ENCODE measurements at regions not wholly inside any gene's neighbourhood (a gene's known extent, or its start where the extent isn't known, plus 50 kb on each side); places are given as distances from the start of the nearest gene placed in this dataset.

DNA sequence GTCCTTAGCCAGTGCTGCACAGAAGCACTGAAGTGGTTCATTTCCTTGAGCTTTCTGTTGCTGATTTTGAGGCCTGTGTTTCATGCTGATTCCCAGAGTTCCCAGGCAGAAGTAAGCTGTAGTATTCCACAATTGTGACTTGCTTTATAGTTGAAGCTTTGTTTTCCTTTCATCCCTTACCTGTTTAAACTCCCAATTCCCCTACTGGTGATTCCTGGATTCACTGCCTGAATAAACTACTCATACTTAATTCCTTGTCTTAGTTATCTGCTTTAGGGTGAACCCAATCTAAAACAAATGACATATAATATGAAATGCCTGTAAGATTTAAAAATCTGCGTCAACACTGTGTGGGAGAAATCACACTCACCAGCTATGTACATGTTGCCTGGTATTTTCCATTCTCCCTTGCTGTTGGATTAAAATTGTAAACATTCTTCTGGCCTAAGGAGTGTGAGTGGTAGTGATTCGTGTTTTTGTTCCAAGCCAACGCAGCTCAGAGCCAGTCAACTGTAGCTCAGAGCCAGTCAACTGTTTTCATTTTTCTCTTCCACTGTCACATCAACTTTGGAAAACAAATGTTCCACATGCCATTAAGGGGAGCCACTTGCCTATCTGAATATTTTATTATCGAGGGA, 879.4 kb downstream of the MRPL39 start:
- no peak for DNase-seq (ENCODE audit: low read depth)

GRCh38 chr21:24716281-24716918, 890.9 kb downstream of the MRPL39 start:
- DNase-seq (ENCODE audit: low read depth), result no peak

GRCh38 chr21:24714646-24715200, 892.6 kb downstream of the MRPL39 start:
- DNase-seq (ENCODE audit: low read depth), result no peak

DNA sequence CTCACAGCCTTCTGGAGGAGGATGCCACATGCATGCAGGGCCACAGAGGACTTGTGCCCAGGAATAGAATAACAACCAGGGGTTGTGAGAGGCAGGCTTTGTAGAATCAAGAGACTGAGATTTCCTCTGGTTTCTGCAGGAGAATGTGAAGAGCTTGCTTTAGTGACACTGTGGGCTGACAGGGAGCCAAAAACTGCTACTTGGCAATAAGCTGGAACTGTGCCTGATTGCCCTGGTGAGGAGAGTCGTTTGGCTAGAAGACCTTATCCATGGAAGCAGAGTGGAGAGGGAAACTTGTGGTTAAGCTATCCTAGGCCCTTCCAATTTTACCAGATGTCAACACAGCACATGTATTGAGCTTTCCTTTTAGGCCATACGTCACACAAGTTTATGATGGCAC, 902.1 kb downstream of the MRPL39 start:
- DNase-seq (ENCODE audit: low read depth), result no peak

- DNase-seq (ENCODE audit: low read depth), result no peak
Observed at GRCh38 chr21:24693779-24694178, 913.5 kb downstream of the MRPL39 start.

DNA sequence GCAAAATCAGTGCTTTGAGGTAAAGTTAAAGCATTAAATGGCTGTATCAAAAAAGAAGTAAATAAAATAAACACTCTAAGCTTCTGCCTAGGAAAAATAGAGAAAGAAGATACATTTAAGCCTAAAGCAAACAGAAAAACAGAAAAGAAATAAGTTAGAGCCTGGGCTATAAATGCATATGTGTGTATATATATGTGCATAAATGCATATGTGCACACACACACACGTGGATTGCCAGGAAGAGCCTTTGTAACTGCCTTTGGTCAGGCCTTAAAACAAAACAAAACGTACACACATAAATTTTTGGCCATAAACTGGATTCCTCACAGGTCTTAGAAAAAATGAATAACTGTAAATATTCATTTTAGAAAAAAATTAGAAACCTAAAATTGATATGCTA, 925.8 kb downstream of the MRPL39 start:
- DNase-seq (ENCODE audit: low read depth), result no peak

GRCh38 chr21:24671901-24672300, 935.4 kb downstream of the MRPL39 start:
- DNase-seq (ENCODE audit: low read depth), result no peak

DNA sequence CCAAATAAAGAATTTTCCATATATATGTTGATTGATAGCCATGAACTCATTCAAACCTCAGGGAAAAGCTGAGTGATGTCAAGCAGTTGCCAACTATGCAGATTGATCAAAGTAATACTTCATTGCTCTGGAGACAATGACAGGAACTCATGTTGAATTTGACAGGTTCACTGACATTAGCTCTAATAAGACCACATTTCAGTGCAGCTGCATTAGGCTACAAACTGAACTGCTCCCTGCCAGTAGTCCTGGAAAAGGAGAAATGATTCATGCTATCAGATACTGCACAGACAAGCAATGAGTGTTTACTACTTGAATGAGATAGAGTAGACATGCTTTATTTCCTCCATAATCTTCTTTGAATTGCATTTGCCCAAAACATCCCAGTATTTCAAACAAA, 948.4 kb downstream of the MRPL39 start:
- no peak for DNase-seq (ENCODE audit: low read depth)

DNA sequence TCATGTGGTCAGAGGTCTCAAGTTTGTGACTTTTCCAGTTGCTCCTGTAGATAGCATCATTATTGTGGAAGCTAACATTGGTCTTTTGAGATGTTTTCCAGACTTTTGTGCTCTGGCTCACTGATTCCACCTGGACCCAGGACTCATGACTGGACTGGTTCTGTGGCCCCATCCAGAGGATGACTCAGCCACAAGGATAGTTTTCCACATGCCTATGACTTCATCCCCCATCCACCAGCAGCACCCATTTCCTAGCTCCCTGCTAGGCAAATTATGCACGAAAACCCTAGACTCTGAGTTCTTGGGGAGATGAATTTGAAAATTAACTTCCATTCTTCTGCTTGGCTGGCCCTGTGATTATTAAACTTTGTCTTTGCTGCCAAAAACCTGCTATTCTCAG, 949.3 kb downstream of the MRPL39 start:
- no peak for DNase-seq (ENCODE audit: low read depth)

DNA sequence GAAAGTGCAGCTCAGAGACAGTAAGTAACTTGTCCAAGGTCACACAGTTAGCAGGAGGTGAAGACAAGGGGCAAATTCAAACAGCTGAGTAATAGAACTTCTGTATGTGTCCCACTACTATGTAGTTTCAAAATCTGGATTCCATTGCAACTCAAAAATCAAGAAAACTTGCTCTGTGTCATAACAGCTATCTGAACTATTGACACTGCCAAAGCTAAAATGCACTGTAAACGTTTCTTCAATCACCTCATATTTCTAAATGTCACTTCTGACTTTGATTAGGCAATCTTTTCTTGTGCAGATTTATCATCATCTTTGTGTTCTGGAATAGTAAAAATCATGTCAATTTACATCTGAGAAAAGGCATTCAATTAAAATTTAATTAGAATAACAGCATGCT, 957.6 kb downstream of the MRPL39 start:
- DNase-seq (ENCODE audit: low read depth), result no peak

DNA sequence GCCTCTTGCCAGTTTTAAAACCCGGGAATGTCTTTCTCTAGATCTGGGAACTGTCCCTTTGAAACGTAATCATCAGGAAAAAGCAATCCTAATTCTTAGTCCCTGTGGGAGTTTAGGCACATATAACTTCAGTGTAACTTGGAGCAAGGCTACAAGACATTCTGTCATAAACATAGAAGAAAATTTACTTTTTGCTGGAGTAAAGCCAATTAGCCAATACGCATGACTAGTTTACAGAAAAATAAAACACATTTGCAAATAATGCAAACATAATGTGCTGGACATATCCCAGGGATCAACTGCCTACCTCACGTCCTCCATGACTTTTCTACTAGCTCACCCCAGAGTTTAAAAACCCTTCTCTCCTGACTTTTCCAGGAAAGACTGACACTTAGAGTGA, 970.6 kb downstream of the MRPL39 start:
- no peak for DNase-seq (ENCODE audit: low read depth)

DNA sequence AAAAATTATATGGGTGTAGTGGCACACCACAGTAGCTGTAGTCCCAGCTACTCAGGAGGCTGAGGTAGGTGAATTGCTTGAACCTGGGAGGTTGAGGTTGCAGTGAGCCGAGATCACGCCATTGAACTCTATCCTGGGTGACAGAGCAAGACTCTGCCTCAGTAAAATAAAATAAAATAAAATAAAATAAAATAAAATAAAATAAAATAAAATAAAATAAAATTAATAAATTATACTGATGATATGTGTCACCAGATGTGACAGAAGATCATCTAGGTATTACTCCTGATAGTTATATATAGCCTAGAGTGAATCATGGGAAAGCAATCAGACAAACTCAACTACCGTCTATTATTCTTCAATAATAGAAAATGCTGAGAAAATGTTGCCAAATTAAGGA, 972.5 kb downstream of the MRPL39 start:
- DNase-seq (ENCODE audit: low read depth), result no peak

DNA sequence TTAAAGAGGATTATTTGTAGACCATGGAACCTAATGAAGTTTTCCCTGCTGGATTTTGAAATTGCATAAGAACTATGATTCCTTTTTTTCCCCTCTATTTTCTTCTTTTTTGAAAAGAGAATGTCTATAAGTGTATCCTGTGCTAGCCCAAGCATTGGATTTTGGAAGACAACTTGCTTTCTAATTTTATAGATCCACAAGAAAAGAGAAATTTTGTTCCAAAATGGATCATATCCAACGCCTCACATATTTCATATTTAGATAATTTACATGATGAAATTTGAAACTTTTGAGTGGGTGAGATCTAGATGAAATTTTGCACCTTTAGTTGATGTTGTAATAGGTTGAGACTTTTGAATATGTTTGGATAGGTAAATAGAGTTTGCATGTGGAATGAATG, 978.7 kb downstream of the MRPL39 start:
- no peak for DNase-seq (ENCODE audit: low read depth)

GRCh38 chr21:24628046-24628445, 979.2 kb downstream of the MRPL39 start:
- DNase-seq (ENCODE audit: low read depth), result no peak

- no peak for DNase-seq (ENCODE audit: low read depth)
Observed at GRCh38 chr21:24617819-24618218, 989.5 kb downstream of the MRPL39 start.

GRCh38 chr21:24594082-24594481, 1013.2 kb downstream of the MRPL39 start:
- no peak for DNase-seq (ENCODE audit: low read depth)

- DNase-seq (ENCODE audit: low read depth), result no peak
Observed at GRCh38 chr21:24590261-24590660, 1017.0 kb downstream of the MRPL39 start.

DNA sequence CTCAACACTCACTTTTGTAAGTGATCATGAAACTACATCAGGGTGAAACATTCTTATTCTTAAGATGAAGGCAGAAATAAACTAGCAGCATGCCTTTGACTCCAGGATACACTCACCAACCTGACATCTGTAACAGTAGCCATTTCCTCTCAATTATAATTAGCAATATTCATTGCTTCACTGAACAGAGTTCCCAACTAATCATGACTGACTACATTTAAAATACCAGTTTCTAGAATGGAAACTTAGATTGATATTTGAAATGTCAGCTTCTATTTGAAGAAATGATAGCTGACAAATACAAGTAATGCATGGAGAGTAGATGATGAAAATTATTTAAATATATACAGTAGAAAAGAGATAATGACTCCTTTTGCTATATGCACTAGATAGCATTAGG, 1023.8 kb downstream of the MRPL39 start:
- no peak for DNase-seq (ENCODE audit: low read depth)

DNA sequence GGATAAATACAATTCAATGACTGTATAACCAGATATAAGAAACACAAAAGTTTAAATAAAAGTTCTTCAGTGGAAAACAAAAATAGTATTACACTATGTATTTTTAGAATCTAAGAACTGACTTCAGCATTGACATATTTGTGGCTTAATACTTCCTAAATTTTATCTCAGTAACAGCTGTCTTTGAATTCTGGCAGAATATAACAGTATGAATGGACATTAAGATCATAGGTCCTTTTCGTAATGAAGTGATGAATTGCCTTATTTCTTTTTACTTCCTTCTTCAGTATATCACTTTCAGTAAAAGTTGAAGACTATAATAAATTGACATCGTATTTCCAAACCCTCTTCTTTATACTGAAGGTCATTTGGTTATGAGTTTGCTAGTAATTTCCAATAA, 1030.0 kb downstream of the MRPL39 start:
- no peak for DNase-seq (ENCODE audit: low read depth)

GRCh38 chr21:24561291-24561690, 1046.0 kb downstream of the MRPL39 start:
- DNase-seq (ENCODE audit: low read depth), result no peak

- no peak for DNase-seq (ENCODE audit: low read depth)
Observed at GRCh38 chr21:24552491-24552890, 1054.8 kb downstream of the MRPL39 start.

DNA sequence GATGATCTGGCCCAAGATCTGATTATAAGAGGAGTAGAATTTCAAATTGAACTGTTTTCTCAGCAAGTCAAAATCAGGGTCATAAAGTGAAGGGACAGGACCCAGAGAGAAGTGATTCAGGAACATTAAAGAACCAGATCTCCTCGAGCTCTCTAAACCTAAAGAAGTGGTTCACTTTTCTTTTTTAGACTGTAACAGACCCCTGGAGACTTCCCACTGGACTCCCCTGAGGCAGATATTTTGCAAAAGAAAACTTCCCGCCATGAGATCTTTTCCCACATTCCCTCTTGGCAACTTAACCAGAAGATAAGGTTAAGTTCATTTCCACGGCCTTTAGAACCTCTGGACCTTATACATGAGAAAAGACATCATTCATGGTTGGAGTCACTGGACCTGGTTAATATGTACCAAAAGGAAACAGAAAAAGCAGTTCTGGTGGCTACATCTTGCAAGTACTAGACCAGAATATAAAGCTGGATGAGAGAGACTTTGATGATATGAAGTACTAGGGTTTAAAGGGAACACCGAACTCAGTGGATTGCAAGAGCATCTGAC, 1061.4 kb downstream of the MRPL39 start:
- DNase-seq (ENCODE audit: low read depth), result no peak

DNA sequence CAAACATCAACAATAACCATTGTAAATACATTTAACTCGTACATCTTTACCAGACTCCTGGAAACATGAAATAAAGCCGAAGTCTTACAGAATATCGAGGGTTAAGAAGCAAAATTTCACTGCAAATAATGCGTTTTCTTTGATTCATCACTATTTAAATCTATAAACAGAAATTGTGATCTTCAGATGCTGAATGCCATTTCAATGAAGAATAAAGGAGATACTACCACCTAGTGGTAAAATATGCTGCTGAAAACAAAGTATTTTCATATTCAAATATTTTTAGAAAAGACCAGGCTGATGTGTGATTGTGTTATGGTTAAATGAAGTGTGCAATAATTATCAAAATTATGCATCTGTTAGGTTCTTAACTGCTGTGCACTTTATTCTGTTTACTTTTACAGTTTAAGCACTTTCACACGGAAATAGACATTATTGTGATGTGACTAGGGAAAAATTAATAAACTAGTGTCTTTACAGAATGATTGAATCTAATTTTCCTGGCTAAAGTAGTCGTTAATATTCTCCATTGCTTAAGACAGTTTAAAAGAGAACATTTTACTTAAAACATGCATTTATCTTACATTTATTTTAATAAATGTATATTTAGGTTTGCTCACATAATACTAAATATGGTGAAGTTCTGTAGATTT, 1093.1 kb downstream of the MRPL39 start:
- no peak for DNase-seq (ENCODE audit: low read depth)
